Kidney (tissue), 13 donors: ENCODE measurements at regions not wholly inside any gene's neighbourhood (a gene's known extent, or its start where the extent isn't known, plus 50 kb on each side); places are given as distances from the start of the nearest gene placed in this dataset.

Experiments used
- DNase-seq, 5 donors: peaks; one replicate each; pipeline ENCODE4 v3.0.0-alpha.2; 2013 to 2020
- FAIRE-seq: peaks from 2 replicates; lab custom pipeline; 2012; peaks lifted over from hg19 to GRCh38; lab: Jason Lieb, UNC
- H3K27ac ChIP-seq, 2 donors: one replicate each; pipeline ENCODE4 v1.7.0; 2013; ENCODE audit warnings: low read depth in 2 of 2, low read length in 2 of 2, inconsistent platforms in 1 of 2
- H3K27me3 ChIP-seq: one replicate; pipeline ENCODE4 v1.7.1; 2013; ENCODE audit warnings: low read length, inconsistent platforms; ENCODE audit not compliant: control insufficient read depth, insufficient read depth
- H3K36me3 ChIP-seq, 3 donors: one replicate each; pipeline versions ENCODE4 v1.7.0 to v1.7.1; 2013; ENCODE audit warnings: low read length in 3 of 3, control low read depth in 1 of 3, inconsistent platforms in 1 of 3; ENCODE audit not compliant: insufficient read depth in 3 of 3, control insufficient read depth in 2 of 3
- H3K4me1 ChIP-seq, 3 donors: one replicate each; pipeline versions ENCODE4 v1.7.0 to v1.7.1; 2013; ENCODE audit warnings: low read length in 3 of 3, inconsistent platforms in 1 of 3, low read depth in 1 of 3; ENCODE audit not compliant: control insufficient read depth in 2 of 3, insufficient read depth in 2 of 3
- H3K4me3 ChIP-seq, 3 donors: one replicate each; pipeline versions ENCODE4 v1.7.0 to v1.8.1; 2013; ENCODE audit warnings: low read length in 3 of 3, control low read depth in 1 of 3, inconsistent platforms in 1 of 3
- H3K9ac ChIP-seq, 3 donors: one replicate each; pipeline versions ENCODE4 v1.7.0 to v1.7.1; 2013; ENCODE audit warnings: low read length in 3 of 3, control low read depth in 1 of 3, inconsistent platforms in 1 of 3
- H3K9me3 ChIP-seq, 3 donors: one replicate each; pipeline versions ENCODE4 v1.7.0 to v1.7.1; 2013; ENCODE audit warnings: low read length in 3 of 3, control low read depth in 1 of 3, inconsistent platforms in 1 of 3; ENCODE audit not compliant: control insufficient read depth in 2 of 3, insufficient read depth in 1 of 3
- CTCF ChIP-seq: IDR thresholded peaks from 3 replicates; pipeline ENCODE4 v1.5.1; 2012; ENCODE audit warnings: mild to moderate bottlenecking, moderate library complexity, borderline replicate concordance; ENCODE audit not compliant: insufficient read depth; ENCODE audit errors: extremely low read depth
- intact Hi-C: fragments of 100-400 bp; cut with DNase I; formaldehyde crosslinking; loops from one replicate; pipeline ENCODE4 v1.11.1; 2022
- donor health status: control.
- donor health status: control.
- donor health status: control.
- donor health status: control.
- donor health status: control.
- donor health status: DM: yes; HTN: yes; CAD: no.
- donor health status: Normal renal cell carcinoma (clear cell type).

GRCh38 chr13:67742478-67742877, 512.3 kb upstream of the PCDH9 start:
- Histone ChIP-seq H3K9ac (no peak overlapping the region), H3K27ac (no peak overlapping the region), H3K36me3 (no peaks in the 10 kb centered on the region), H3K27me3 (no peaks in the 10 kb centered on the region), H3K4me1 (no peaks in the 10 kb centered on the region), H3K9me3 (no peaks in the 10 kb centered on the region), H3K4me3 (no peak overlapping the region)
- no peak for DNase-seq
- FAIRE-seq = no peak
- intact Hi-C loops = no loop called here
- TF ChIP-seq CTCF = no peak

- TF ChIP-seq CTCF = no peak
- no peak overlapping the region for H3K4me3 ChIP-seq
- no peaks in the 10 kb centered on the region for H3K27me3 ChIP-seq
- H3K9me3 ChIP-seq = no peaks in the 10 kb centered on the region
- H3K36me3 ChIP-seq = no peaks in the 10 kb centered on the region
- FAIRE-seq (no peak), DNase-seq (no peak)
- no peaks in the 10 kb centered on the region for H3K4me1 ChIP-seq
- H3K27ac ChIP-seq = no peak overlapping the region
- intact Hi-C loops = no loop called here
- H3K9ac ChIP-seq = no peak overlapping the region
These were observed 510.9 kb upstream of the PCDH9 start for GRCh38 chr13:67740871-67741535.

GRCh38 chr13:67736646-67737420, 506.7 kb upstream of the PCDH9 start:
- Histone ChIP-seq H3K9ac (no peak overlapping the region), H3K9me3 (no peaks in the 10 kb centered on the region), H3K4me1 (no peaks in the 10 kb centered on the region), H3K27me3 (no peaks in the 10 kb centered on the region), H3K27ac (no peak overlapping the region), H3K4me3 (no peak overlapping the region), H3K36me3 (no peaks in the 10 kb centered on the region)
- intact Hi-C loops = no loop called here
- peak in 3 of 5 donors; percentile 52 to 87 (median 86) for DNase-seq
- TF ChIP-seq CTCF = no peak
- no peak for FAIRE-seq
